SU-DHL-6 (cell line): ENCODE measurements at regions not wholly inside any gene's neighbourhood (a gene's known extent, or its start where the extent isn't known, plus 50 kb on each side); places are given as distances from the start of the nearest gene placed in this dataset.

Experiments
- H2AFZ ChIP-seq: fragments of 200-600 bp; sonication (generic); 2 replicates; pipeline ENCODE4 v1.6.1; 2014; ENCODE audit warnings: low read depth, mild to moderate bottlenecking, moderate library complexity, mixed read lengths, antibody characterized with exemption, low read length; ENCODE audit not compliant: severe bottlenecking
- H3F3A ChIP-seq: fragments of 200-600 bp; shearing (Covaris generic); 2 replicates; pipeline ENCODE4 v1.6.0; 2016; ENCODE audit warnings: antibody characterized with exemption, mild to moderate bottlenecking; ENCODE audit not compliant: insufficient read depth
- H3K27ac ChIP-seq: fragments of 200-600 bp; sonication (generic); 2 replicates; pipeline ENCODE4 v1.5.1; 2016; ENCODE audit warnings: low read depth, mild to moderate bottlenecking, low read length, moderate library complexity, mixed read lengths
- H3K27me3 ChIP-seq: fragments of 200-600 bp; sonication (generic), shearing (Covaris generic); 2 replicates; pipeline ENCODE4 v1.6.0; 2014; ENCODE audit warnings: mild to moderate bottlenecking, low read length
- H3K36me3 ChIP-seq: fragments of 200-600 bp; sonication (generic); 2 replicates; pipeline ENCODE4 v1.6.1; 2014; ENCODE audit warnings: mild to moderate bottlenecking, low read length, mixed read lengths
- H3K4me2 ChIP-seq: fragments of 300-600, 200-600 bp; shearing (Covaris generic), sonication (generic); 2 replicates; pipeline ENCODE4 v1.6.0; 2014; ENCODE audit warnings: low read length, low read depth, mild to moderate bottlenecking; ENCODE audit not compliant: poor library complexity, severe bottlenecking
- H3K4me3 ChIP-seq: fragments of 200-600 bp; sonication (generic); 2 replicates; pipeline ENCODE4 v1.5.1; 2014; ENCODE audit warnings: antibody characterized with exemption, low read length, mild to moderate bottlenecking, mixed read lengths; ENCODE audit not compliant: insufficient read depth, poor library complexity, severe bottlenecking
- H3K79me2 ChIP-seq: fragments of 200-600 bp; sonication (generic); 2 replicates; pipeline ENCODE4 v1.6.1; 2014; ENCODE audit warnings: mild to moderate bottlenecking, low read length, moderate library complexity; ENCODE audit not compliant: insufficient read depth
- H3K9ac ChIP-seq: fragments of 200-600 bp; sonication (generic); 2 replicates; pipeline ENCODE4 v1.7.0; 2014; ENCODE audit warnings: mild to moderate bottlenecking, low read length
- H3K9me2 ChIP-seq: fragments of 200-600 bp; sonication (generic); replicated peaks from 2 replicates; pipeline ENCODE4 v1.6.1; 2014; ENCODE audit warnings: low read length; ENCODE audit not compliant: insufficient read depth
- H3K9me3 ChIP-seq: fragments of 200-600 bp; sonication (generic); 2 replicates; pipeline ENCODE4 v1.6.1; 2014; ENCODE audit warnings: low read length, mixed read lengths; ENCODE audit not compliant: insufficient read depth
- H4K20me1 ChIP-seq: fragments of 200-600 bp; sonication (generic); 2 replicates; pipeline ENCODE4 v1.6.1; 2014; ENCODE audit warnings: low read depth, mild to moderate bottlenecking, antibody characterized with exemption, low read length, moderate library complexity, mixed read lengths
- EZH2phosphoT487 ChIP-seq: fragments of 200-600 bp; sonication (generic), shearing (Covaris generic); conservative IDR thresholded peaks from 2 replicates; pipeline ENCODE4 v1.6.1; 2018; ENCODE audit warnings: mild to moderate bottlenecking, antibody characterized with exemption, low read length, moderate library complexity, mixed read lengths
- TF ChIP-seq, protein P1 (sequence below): fragments of 200-600 bp; sonication (generic); IDR thresholded peaks from one replicate; pipeline ENCODE4 v1.5.1; 2017; ENCODE audit warnings: antibody characterized with exemption, mild to moderate bottlenecking, low read length, moderate library complexity; ENCODE audit not compliant: insufficient read depth, poor library complexity, severe bottlenecking

DNA sequence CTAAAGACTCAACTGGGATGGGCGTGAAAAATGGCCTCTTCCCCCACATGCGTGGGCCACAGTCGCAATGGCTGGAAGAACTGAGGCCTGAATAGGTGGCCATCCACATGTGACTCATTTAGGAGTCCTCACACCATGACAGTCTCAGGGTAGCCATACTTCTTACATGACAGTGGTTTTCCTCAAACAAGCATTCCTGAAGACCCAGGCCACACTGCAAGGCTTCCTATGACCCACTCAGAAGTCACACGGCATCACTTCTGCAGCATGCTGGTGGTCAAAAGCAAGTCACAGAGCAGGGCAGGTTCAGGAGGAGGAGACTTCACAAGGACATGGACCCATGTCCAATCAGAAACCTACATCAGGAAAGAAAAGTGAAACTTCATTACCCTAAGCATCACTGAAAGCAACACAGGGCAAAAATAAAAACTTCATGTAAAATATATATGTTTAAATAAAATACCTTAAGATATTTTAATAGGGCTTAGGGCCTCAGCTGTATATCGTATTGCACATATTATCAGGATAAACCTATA is 257.1 kb downstream of the OPA1 start:
- Histone ChIP-seq H3K4me3 (no peak overlapping the region), H2AFZ (no peak overlapping the region), H3K9ac (no peak overlapping the region), H4K20me1 (no peaks in the 10 kb centered on the region), H3K79me2 (no peaks in the 10 kb centered on the region), H3K36me3 (no peaks in the 10 kb centered on the region), H3K4me2 (no peak overlapping the region), H3K9me3 (no peaks in the 10 kb centered on the region), H3K27ac (no peak overlapping the region), H3K9me2 (no peaks in the 10 kb centered on the region), H3K27me3 (no peaks in the 10 kb centered on the region), H3F3A (no peaks in the 10 kb centered on the region)
- TF ChIP-seq, protein P1, sequence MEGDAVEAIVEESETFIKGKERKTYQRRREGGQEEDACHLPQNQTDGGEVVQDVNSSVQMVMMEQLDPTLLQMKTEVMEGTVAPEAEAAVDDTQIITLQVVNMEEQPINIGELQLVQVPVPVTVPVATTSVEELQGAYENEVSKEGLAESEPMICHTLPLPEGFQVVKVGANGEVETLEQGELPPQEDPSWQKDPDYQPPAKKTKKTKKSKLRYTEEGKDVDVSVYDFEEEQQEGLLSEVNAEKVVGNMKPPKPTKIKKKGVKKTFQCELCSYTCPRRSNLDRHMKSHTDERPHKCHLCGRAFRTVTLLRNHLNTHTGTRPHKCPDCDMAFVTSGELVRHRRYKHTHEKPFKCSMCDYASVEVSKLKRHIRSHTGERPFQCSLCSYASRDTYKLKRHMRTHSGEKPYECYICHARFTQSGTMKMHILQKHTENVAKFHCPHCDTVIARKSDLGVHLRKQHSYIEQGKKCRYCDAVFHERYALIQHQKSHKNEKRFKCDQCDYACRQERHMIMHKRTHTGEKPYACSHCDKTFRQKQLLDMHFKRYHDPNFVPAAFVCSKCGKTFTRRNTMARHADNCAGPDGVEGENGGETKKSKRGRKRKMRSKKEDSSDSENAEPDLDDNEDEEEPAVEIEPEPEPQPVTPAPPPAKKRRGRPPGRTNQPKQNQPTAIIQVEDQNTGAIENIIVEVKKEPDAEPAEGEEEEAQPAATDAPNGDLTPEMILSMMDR = no peak
- no peak for TF ChIP-seq EZH2phosphoT487

DNA sequence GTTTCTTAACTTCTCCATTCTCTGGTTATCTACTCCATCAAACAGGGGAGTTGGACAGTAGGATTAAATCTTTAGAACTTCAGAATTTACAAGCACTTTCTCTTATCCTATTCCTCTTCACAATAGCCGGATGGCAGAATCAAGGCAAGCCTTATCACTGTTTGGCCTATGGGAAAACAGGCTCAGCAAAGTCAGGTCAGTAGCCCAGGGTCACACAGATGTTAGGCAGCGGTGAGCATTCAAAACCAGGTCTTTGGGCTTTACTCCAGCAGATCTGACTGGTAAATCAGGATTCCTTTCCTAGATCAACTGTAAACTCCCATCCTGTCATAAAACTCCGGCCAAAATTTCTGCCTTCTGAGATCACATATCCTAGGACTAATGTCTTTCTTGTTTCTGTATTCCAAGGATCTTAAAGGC is 258.4 kb downstream of the OPA1 start:
- TF ChIP-seq EZH2phosphoT487 = no peak
- TF ChIP-seq, protein P1 = no peak
- Histone ChIP-seq H3K9me3 (no peaks in the 10 kb centered on the region), H3K9ac (no peak overlapping the region), H3K27ac (no peak overlapping the region), H3K4me3 (no peak overlapping the region), H2AFZ (no peak overlapping the region), H3F3A (no peaks in the 10 kb centered on the region), H3K79me2 (no peaks in the 10 kb centered on the region), H3K9me2 (no peaks in the 10 kb centered on the region), H4K20me1 (no peaks in the 10 kb centered on the region), H3K27me3 (no peaks in the 10 kb centered on the region), H3K4me2 (no peak overlapping the region), H3K36me3 (no peaks in the 10 kb centered on the region)

DNA sequence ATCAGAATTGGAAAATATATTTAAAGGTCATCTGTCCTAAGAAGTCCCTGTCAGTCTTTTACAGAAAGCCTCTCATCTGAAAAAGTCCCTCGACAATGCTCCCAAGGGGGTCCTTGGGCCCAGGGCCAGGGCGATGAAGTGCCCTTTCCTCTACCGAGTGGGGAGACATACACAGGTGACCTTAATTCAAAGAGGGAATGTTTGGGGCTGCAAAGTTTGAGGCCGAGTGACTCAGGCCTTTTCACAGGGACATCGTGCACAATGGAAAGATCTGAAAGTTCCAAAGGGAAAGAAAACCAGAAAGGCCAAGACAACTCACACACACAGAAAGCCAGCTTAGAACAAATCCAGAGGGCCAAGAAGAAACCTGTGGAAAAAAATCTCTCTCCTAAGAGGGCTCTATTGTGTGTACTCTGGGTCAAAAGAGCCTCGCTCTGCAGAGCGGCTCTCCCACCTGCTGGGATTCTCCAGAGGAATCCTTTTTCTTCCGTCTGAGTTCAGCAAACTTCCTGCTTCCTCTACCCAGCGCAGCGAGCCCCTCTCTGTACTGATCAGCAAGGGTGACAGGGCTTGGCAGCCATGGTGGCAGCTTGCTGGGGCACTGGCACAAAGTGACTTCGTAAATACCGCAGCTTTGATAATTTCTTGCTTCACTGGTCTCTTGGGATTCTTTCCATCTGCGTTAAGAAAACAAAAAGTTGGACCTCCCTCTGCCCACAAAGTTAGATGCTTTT is 259.1 kb downstream of the OPA1 start:
- H3K9me2 ChIP-seq = no peaks in the 10 kb centered on the region
- no peak overlapping the region for H3K9ac ChIP-seq
- no peak overlapping the region for H3K4me3 ChIP-seq
- H2AFZ ChIP-seq = no peak overlapping the region
- H3K4me2 ChIP-seq = no peak overlapping the region
- no peaks in the 10 kb centered on the region for H3K27me3 ChIP-seq
- H3K36me3 ChIP-seq = no peaks in the 10 kb centered on the region
- no peaks in the 10 kb centered on the region for H3K9me3 ChIP-seq
- no peaks in the 10 kb centered on the region for H3K79me2 ChIP-seq
- no peaks in the 10 kb centered on the region for H3F3A ChIP-seq
- no peak for TF ChIP-seq EZH2phosphoT487
- TF ChIP-seq, protein P1 = no peak
- H3K27ac ChIP-seq = no peak overlapping the region
- H4K20me1 ChIP-seq = no peaks in the 10 kb centered on the region
